GM12873 (cell line): ENCODE measurements at regions not wholly inside any gene's neighbourhood (a gene's known extent, or its start where the extent isn't known, plus 50 kb on each side); places are given as distances from the start of the nearest gene placed in this dataset.

Experiments used
- CTCF ChIP-seq: IDR thresholded peaks from 2 replicates; pipeline ENCODE4 v1.5.1; 2012; ENCODE audit warnings: low read depth, mild to moderate bottlenecking, moderate library complexity, low read length, control low read depth; ENCODE audit not compliant: insufficient read depth; ENCODE audit errors: missing control alignments

GRCh38 chr9:82716821-82717220 is 346.1 kb downstream of the RASEF start:
- TF ChIP-seq CTCF: no peak

- TF ChIP-seq CTCF: no peak
These were observed 342.4 kb downstream of the RASEF start for GRCh38 chr9:82720515-82720914.

- no peak for TF ChIP-seq CTCF
These were observed 341.3 kb downstream of the RASEF start for GRCh38 chr9:82721593-82721992.

- no peak for TF ChIP-seq CTCF
These were observed 340.9 kb downstream of the RASEF start for GRCh38 chr9:82722051-82722450.

- TF ChIP-seq CTCF: no peak
These were observed 340.4 kb downstream of the RASEF start for GRCh38 chr9:82722561-82722960.

- no peak for TF ChIP-seq CTCF
These were observed 336.3 kb downstream of the RASEF start for GRCh38 chr9:82726424-82727276.

- TF ChIP-seq CTCF: no peak
These were observed 333.8 kb downstream of the RASEF start for GRCh38 chr9:82729141-82729540.
